ENCODE measurements at regions not wholly inside any gene's neighbourhood (a gene's known extent, or its start where the extent isn't known, plus 50 kb on each side); places are given as distances from the start of the nearest gene placed in this dataset.

DNA sequence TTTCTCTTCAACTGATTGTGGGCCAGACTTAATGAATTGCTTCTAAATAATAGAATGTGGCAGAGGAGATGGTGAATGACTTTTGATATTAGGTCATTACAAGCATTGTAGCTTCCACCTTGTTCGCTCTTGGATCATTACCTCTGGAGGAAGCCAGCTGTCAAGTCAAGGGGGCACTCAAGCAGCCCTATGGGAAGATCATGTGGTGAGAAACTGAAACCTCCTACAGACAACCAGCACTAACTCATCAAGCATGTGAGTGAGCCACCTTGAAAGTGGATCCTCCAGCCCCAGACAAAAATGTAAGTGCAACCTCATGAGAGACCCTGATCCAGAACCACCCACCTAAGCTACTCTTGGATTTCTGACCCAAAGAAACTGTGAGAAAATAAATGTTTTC, 109.8 kb upstream of the TBC1D5 start:
- no peaks in the 10 kb centered on the region for H4K20me1 ChIP-seq (ENCODE audit: insufficient read depth, low read length)
- no peak overlapping the region for H3K4me3 ChIP-seq (ENCODE audit: insufficient read depth, low read length)
- peaks cover 3% of the 10 kb centered on the region for H3K27me3 ChIP-seq (ENCODE audit: insufficient read depth, low read length)
- no peaks in the 10 kb centered on the region for H3K79me2 ChIP-seq (ENCODE audit: insufficient read depth, low read length)
- no peaks in the 10 kb centered on the region for H3K36me3 ChIP-seq (ENCODE audit: insufficient read depth, low read length)
- no peak overlapping the region for H2AFZ ChIP-seq (ENCODE audit: low read length)
- no peak overlapping the region for H3K27ac ChIP-seq (ENCODE audit: low read depth, low read length)
- H3K4me1 ChIP-seq (ENCODE audit: insufficient read depth, low read length): no peaks in the 10 kb centered on the region
- DNase-seq (ENCODE audit: insufficient read length, low spot score, missing footprints): no peak
- TF ChIP-seq, protein P1, sequence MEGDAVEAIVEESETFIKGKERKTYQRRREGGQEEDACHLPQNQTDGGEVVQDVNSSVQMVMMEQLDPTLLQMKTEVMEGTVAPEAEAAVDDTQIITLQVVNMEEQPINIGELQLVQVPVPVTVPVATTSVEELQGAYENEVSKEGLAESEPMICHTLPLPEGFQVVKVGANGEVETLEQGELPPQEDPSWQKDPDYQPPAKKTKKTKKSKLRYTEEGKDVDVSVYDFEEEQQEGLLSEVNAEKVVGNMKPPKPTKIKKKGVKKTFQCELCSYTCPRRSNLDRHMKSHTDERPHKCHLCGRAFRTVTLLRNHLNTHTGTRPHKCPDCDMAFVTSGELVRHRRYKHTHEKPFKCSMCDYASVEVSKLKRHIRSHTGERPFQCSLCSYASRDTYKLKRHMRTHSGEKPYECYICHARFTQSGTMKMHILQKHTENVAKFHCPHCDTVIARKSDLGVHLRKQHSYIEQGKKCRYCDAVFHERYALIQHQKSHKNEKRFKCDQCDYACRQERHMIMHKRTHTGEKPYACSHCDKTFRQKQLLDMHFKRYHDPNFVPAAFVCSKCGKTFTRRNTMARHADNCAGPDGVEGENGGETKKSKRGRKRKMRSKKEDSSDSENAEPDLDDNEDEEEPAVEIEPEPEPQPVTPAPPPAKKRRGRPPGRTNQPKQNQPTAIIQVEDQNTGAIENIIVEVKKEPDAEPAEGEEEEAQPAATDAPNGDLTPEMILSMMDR (IDR thresholded peaks at IDR 0.05; ENCODE audit: extremely low read depth, low read depth, low read length): no peak
- no peak overlapping the region for H3K4me2 ChIP-seq (ENCODE audit: insufficient read depth, low read length)
- H3K9me3 ChIP-seq (ENCODE audit: low read depth, low read length): no peaks in the 10 kb centered on the region

DNA sequence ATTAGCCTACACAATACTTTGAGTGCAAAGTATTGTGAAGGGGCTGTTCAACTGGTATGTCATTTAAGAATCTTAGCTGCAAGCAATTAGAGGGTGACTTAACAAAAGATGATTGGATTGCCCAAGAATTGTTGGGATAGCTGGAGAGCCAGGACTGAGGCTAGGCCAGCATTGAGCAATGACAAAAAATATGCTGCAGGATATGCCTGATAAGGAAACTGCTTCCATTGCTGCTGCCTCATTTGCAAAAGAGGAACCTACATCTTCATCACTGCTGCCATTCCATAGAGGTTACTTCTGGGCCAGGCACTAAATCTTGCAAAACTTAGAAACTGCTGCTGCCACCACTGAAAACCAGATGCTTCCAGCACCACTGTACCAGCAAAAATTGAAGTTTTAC, 108.0 kb upstream of the TBC1D5 start:
- Histone ChIP-seq H3K9me3 (ENCODE audit: low read depth, low read length) (no peaks in the 10 kb centered on the region), H3K36me3 (ENCODE audit: insufficient read depth, low read length) (no peaks in the 10 kb centered on the region), H3K4me2 (ENCODE audit: insufficient read depth, low read length) (no peak overlapping the region), H3K27me3 (ENCODE audit: insufficient read depth, low read length) (peaks cover 3% of the 10 kb centered on the region), H3K4me3 (ENCODE audit: insufficient read depth, low read length) (no peak overlapping the region), H3K27ac (ENCODE audit: low read depth, low read length) (no peak overlapping the region), H3K79me2 (ENCODE audit: insufficient read depth, low read length) (no peaks in the 10 kb centered on the region), H2AFZ (ENCODE audit: low read length) (no peak overlapping the region), H4K20me1 (ENCODE audit: insufficient read depth, low read length) (no peaks in the 10 kb centered on the region), H3K4me1 (ENCODE audit: insufficient read depth, low read length) (no peaks in the 10 kb centered on the region)
- TF ChIP-seq, protein P1 (IDR thresholded peaks at IDR 0.05; ENCODE audit: extremely low read depth, low read depth, low read length): no peak
- no peak for DNase-seq (ENCODE audit: insufficient read length, low spot score, missing footprints)

DNA sequence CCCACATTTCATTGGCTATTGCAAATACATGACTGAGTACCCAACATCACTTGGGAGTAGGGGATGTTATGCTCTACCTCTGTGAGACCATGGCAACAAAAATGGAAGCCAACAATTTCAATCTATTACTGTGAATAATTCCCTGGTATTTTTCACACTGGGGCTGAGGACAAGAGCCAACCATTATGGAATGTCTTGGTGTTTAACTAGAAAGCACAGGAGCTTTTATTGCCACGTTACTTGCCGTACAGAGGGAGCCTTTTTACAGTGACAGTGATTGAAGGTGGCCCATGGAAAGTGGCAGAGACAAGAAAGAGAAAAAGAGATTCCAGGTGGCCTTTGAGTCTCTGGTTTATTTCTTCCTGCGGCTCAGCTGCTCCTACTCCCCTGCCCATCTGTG, 105.7 kb upstream of the TBC1D5 start:
- Histone ChIP-seq H3K79me2 (ENCODE audit: insufficient read depth, low read length) (no peaks in the 10 kb centered on the region), H2AFZ (ENCODE audit: low read length) (no peak overlapping the region), H3K9me3 (ENCODE audit: low read depth, low read length) (no peaks in the 10 kb centered on the region), H3K36me3 (ENCODE audit: insufficient read depth, low read length) (no peaks in the 10 kb centered on the region), H4K20me1 (ENCODE audit: insufficient read depth, low read length) (no peaks in the 10 kb centered on the region), H3K4me2 (ENCODE audit: insufficient read depth, low read length) (no peak overlapping the region), H3K27me3 (ENCODE audit: insufficient read depth, low read length) (no peaks in the 10 kb centered on the region), H3K4me1 (ENCODE audit: insufficient read depth, low read length) (no peaks in the 10 kb centered on the region), H3K27ac (ENCODE audit: low read depth, low read length) (no peak overlapping the region), H3K4me3 (ENCODE audit: insufficient read depth, low read length) (no peak overlapping the region)
- no peak for DNase-seq (ENCODE audit: insufficient read length, low spot score, missing footprints)
- TF ChIP-seq, protein P1 (IDR thresholded peaks at IDR 0.05; ENCODE audit: extremely low read depth, low read depth, low read length): no peak

DNA sequence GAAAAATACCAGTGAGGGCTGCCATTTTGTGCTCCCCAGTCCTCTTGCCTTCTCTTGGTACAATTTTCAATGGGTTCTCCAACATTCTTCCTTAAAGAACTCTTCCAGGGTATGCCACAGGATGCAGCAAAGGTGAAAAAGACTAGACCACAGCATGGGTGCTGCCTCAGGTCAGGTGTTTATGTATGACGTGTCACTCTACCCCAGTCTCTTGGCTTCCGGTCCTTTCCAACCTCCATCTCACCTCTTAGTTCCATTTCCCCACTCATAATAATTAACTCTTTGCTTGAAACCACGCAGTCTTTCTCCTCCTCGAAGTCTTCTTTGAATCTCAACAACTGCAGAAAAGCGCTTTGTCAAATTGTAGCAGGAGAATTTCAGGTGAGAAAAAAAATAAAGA, 104.7 kb upstream of the TBC1D5 start:
- no peaks in the 10 kb centered on the region for H3K79me2 ChIP-seq (ENCODE audit: insufficient read depth, low read length)
- DNase-seq (ENCODE audit: insufficient read length, low spot score, missing footprints): no peak
- H3K9me3 ChIP-seq (ENCODE audit: low read depth, low read length): no peaks in the 10 kb centered on the region
- H3K4me1 ChIP-seq (ENCODE audit: insufficient read depth, low read length): no peaks in the 10 kb centered on the region
- no peaks in the 10 kb centered on the region for H3K36me3 ChIP-seq (ENCODE audit: insufficient read depth, low read length)
- H4K20me1 ChIP-seq (ENCODE audit: insufficient read depth, low read length): no peaks in the 10 kb centered on the region
- H3K4me2 ChIP-seq (ENCODE audit: insufficient read depth, low read length): no peak overlapping the region
- TF ChIP-seq, protein P1 (IDR thresholded peaks at IDR 0.05; ENCODE audit: extremely low read depth, low read depth, low read length): no peak
- H3K27me3 ChIP-seq (ENCODE audit: insufficient read depth, low read length): no peaks in the 10 kb centered on the region
- no peak overlapping the region for H3K27ac ChIP-seq (ENCODE audit: low read depth, low read length)
- no peak overlapping the region for H2AFZ ChIP-seq (ENCODE audit: low read length)
- no peak overlapping the region for H3K4me3 ChIP-seq (ENCODE audit: insufficient read depth, low read length)
